Fibroblast of lung (primary cell): ENCODE measurements at regions not wholly inside any gene's neighbourhood (a gene's known extent, or its start where the extent isn't known, plus 50 kb on each side); places are given as distances from the start of the nearest gene placed in this dataset.

Source experiments
- DNase-seq, 2 donors: peaks; one replicate each; pipeline versions ENCODE4 v3.0.0 to v3.0.0-alpha.2; 2010; ENCODE audit warnings: low read depth in 2 of 2
- H2AFZ ChIP-seq: 2 replicates; pipeline ENCODE4 v1.5.1; 2012; ENCODE audit warnings: low read length, control low read depth, inconsistent platforms
- H3K27ac ChIP-seq: 2 replicates; pipeline ENCODE4 v1.5.1; 2011; ENCODE audit warnings: low read length, control low read depth; ENCODE audit not compliant: insufficient read depth
- H3K27me3 ChIP-seq: 2 replicates; pipeline ENCODE4 v1.5.1; 2011; ENCODE audit warnings: mild to moderate bottlenecking, low read length; ENCODE audit not compliant: control insufficient read depth, insufficient read depth
- H3K36me3 ChIP-seq: 2 replicates; pipeline ENCODE4 v1.5.1; 2011; ENCODE audit warnings: low read length; ENCODE audit not compliant: control insufficient read depth, insufficient read depth
- H3K4me1 ChIP-seq: 2 replicates; pipeline ENCODE4 v1.5.1; 2011; ENCODE audit warnings: low read length; ENCODE audit not compliant: control insufficient read depth, insufficient read depth; ENCODE audit errors: extremely low read depth
- H3K4me2 ChIP-seq: 2 replicates; pipeline ENCODE4 v1.5.1; 2011; ENCODE audit warnings: low read length, control low read depth; ENCODE audit not compliant: insufficient read depth; ENCODE audit errors: extremely low read depth
- H3K4me3 ChIP-seq, 4 experiments: fragments of 200-600 bp in 1 of 4; sonication (generic) in 1 of 4; replicated peaks in 1 of 4; 2 replicates each; pipeline ENCODE4 v1.5.1; 2011 to 2016; ENCODE audit warnings: low read length in 4 of 4, low read depth in 3 of 4, mild to moderate bottlenecking in 3 of 4, control low read depth in 2 of 4, inconsistent platforms in 1 of 4, mixed read lengths in 1 of 4; ENCODE audit not compliant: insufficient read depth in 1 of 4; ENCODE audit errors: control extremely low read depth in 1 of 4
- H3K79me2 ChIP-seq: 2 replicates; pipeline ENCODE4 v1.5.1; 2012; ENCODE audit warnings: mild to moderate bottlenecking, low read length, inconsistent platforms; ENCODE audit not compliant: control insufficient read depth, insufficient read depth
- H3K9ac ChIP-seq: 2 replicates; pipeline ENCODE4 v1.5.1; 2011; ENCODE audit warnings: mild to moderate bottlenecking, low read length, control low read depth; ENCODE audit not compliant: insufficient read depth
- H3K9me3 ChIP-seq: 2 replicates; pipeline ENCODE4 v1.5.1; 2012; ENCODE audit warnings: low read depth, low read length; ENCODE audit not compliant: control insufficient read depth, insufficient read depth
- H4K20me1 ChIP-seq: 2 replicates; pipeline ENCODE4 v1.5.1; 2011; ENCODE audit warnings: low read length; ENCODE audit not compliant: control insufficient read depth, insufficient read depth; ENCODE audit errors: extremely low read depth
- EZH2 ChIP-seq: IDR thresholded peaks from 2 replicates; pipeline ENCODE4 v1.5.1; 2012; ENCODE audit warnings: low read length, control low read depth, mild to moderate bottlenecking; ENCODE audit errors: missing control alignments
- TF ChIP-seq, protein P1 (sequence below), 2 donors: IDR thresholded peaks in 1 of 2; conservative IDR thresholded peaks in 1 of 2; 1 replicate in 1 of 2; 2 replicates in 1 of 2; pipeline ENCODE4 v1.5.1; 2011 to 2012; ENCODE audit warnings: low read length in 2 of 2, control low read depth in 1 of 2, inconsistent platforms in 1 of 2, low read depth in 1 of 2, mild to moderate bottlenecking in 1 of 2

DNA sequence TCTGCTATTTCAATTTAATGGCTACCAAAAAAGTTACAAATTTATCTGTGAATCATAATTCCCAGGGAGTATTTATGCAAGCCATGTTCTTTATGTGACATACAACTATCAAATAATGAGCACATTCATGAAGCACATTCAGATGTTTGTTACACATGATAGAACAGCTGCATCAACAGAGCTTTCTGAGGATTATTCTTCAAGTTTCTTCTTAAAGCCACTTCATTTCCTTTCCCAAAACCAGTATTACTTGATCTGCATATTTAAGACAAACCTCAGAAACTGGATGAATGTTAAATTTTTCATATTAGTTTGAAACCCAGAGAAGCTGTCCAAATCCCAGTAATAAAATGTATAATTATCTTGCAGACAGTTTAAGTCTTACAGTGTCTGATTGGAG lies 73.6 kb upstream of the SOX5 start:
- TF ChIP-seq EZH2: no peak
- TF ChIP-seq, protein P1, sequence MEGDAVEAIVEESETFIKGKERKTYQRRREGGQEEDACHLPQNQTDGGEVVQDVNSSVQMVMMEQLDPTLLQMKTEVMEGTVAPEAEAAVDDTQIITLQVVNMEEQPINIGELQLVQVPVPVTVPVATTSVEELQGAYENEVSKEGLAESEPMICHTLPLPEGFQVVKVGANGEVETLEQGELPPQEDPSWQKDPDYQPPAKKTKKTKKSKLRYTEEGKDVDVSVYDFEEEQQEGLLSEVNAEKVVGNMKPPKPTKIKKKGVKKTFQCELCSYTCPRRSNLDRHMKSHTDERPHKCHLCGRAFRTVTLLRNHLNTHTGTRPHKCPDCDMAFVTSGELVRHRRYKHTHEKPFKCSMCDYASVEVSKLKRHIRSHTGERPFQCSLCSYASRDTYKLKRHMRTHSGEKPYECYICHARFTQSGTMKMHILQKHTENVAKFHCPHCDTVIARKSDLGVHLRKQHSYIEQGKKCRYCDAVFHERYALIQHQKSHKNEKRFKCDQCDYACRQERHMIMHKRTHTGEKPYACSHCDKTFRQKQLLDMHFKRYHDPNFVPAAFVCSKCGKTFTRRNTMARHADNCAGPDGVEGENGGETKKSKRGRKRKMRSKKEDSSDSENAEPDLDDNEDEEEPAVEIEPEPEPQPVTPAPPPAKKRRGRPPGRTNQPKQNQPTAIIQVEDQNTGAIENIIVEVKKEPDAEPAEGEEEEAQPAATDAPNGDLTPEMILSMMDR (conservative IDR thresholded peaks at IDR 0.05 in 1 of 2, IDR thresholded peaks at IDR 0.05 in 1 of 2; ENCODE audit: low read depth in 1 of 2, low read length in 2 of 2): no peak
- Histone ChIP-seq H2AFZ (no peak overlapping the region), H4K20me1 (no peaks in the 10 kb centered on the region), H3K4me1 (no peaks in the 10 kb centered on the region), H3K4me3 (no peak overlapping the region), H3K27me3 (no peaks in the 10 kb centered on the region), H3K4me2 (no peak overlapping the region), H3K9ac (no peak overlapping the region), H3K79me2 (no peaks in the 10 kb centered on the region), H3K36me3 (no peaks in the 10 kb centered on the region), H3K9me3 (no peaks in the 10 kb centered on the region), H3K27ac (no peak overlapping the region)
- no peak for DNase-seq

DNA sequence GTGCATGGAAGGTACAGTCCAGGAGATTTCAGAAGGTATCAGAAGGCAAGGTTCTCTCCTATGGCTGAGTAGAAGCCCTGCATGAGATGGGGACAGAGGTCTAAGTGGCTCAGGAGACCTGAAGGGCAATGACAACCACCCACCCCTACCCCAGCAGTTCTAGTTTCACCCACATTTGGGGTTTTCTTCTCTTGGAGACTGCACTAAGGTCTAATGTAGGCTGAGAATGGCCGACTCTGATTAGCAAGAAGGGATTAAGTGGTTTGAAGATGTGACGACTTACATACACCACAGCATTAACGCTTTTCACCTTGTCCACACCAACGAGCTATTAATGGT lies 71.7 kb upstream of the SOX5 start:
- H3K27ac ChIP-seq: no peak overlapping the region
- H3K9ac ChIP-seq: no peak overlapping the region
- H4K20me1 ChIP-seq: no peaks in the 10 kb centered on the region
- H3K4me2 ChIP-seq: no peak overlapping the region
- no peaks in the 10 kb centered on the region for H3K4me1 ChIP-seq
- no peaks in the 10 kb centered on the region for H3K36me3 ChIP-seq
- no peak for DNase-seq
- no peaks in the 10 kb centered on the region for H3K9me3 ChIP-seq
- TF ChIP-seq, protein P1 (conservative IDR thresholded peaks at IDR 0.05 in 1 of 2, IDR thresholded peaks at IDR 0.05 in 1 of 2; ENCODE audit: low read depth in 1 of 2, low read length in 2 of 2): no peak
- TF ChIP-seq EZH2: no peak
- H3K4me3 ChIP-seq: no peak overlapping the region
- H3K27me3 ChIP-seq: no peaks in the 10 kb centered on the region
- no peaks in the 10 kb centered on the region for H3K79me2 ChIP-seq
- H2AFZ ChIP-seq: no peak overlapping the region

DNA sequence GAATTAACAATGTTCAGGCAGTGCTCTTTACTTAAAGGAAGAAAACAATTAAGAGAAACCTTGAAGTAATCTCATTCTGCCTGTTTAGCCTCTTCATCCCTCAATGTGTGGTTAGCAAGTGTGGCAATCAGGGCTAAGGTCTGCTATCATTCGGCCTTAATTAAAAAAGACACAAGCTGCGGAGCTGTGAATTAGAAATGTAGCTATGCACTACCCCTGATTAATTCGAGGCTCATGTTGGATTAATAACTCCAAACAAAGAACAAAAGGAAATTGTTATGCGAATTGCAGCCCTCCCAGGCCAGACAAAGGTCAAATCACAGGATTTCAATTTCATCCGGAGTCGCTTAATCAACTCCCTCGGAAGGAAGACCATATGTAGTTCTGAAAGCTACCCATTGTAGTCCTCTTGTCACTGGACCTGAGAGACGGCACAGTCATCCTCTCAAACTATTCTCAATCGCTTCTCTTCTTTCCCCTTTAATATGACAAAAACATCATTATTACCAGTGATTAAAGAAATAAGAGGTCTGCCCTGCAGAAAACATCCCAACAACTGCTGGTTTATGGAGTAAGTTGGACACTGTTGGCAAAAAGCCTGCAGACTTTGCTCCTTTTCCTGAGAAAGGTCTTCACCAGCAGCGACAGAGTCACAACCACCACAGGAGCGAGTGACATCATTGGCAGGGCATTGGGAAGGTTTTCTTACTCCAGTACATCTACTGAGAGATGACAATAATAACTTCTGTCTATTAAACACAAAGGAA lies 71.1 kb upstream of the SOX5 start:
- TF ChIP-seq, protein P1 (conservative IDR thresholded peaks at IDR 0.05 in 1 of 2, IDR thresholded peaks at IDR 0.05 in 1 of 2; ENCODE audit: low read depth in 1 of 2, low read length in 2 of 2): no peak
- no peak for TF ChIP-seq EZH2
- no peaks in the 10 kb centered on the region for H3K4me1 ChIP-seq
- no peak overlapping the region for H3K4me2 ChIP-seq

More for the DNA sequence above, 71.1 kb upstream of the SOX5 start:
- no peaks in the 10 kb centered on the region for H3K27me3 ChIP-seq
- no peak overlapping the region for H3K9ac ChIP-seq
- H3K36me3 ChIP-seq: no peaks in the 10 kb centered on the region
- no peak overlapping the region for H2AFZ ChIP-seq
- H4K20me1 ChIP-seq: no peaks in the 10 kb centered on the region
- no peak for DNase-seq
- H3K79me2 ChIP-seq: no peaks in the 10 kb centered on the region
- H3K9me3 ChIP-seq: no peaks in the 10 kb centered on the region
- no peak overlapping the region for H3K27ac ChIP-seq
- no peak overlapping the region for H3K4me3 ChIP-seq
